Ovary (tissue), 7 donors: ENCODE measurements at regions not wholly inside any gene's neighbourhood (a gene's known extent, or its start where the extent isn't known, plus 50 kb on each side); places are given as distances from the start of the nearest gene placed in this dataset.

ENCODE experiments used
- DNase-seq, 5 donors: peaks; one replicate each; pipeline ENCODE4 v3.0.0-alpha.2; 2019 to 2020
- H3K27ac ChIP-seq, 2 donors: fragments of 200-600 bp; one replicate each; pipeline versions ENCODE4 v1.5.1 to v1.8.0; 2019 to 2022
- H3K27me3 ChIP-seq: fragments of 200-600 bp; one replicate; pipeline ENCODE4 v1.8.0; 2022
- H3K36me3 ChIP-seq: fragments of 200-600 bp; sonication (generic); one replicate; pipeline ENCODE4 v1.5.1; 2019
- H3K4me1 ChIP-seq: one replicate; pipeline ENCODE4 v1.8.1; 2013; ENCODE audit warnings: mild to moderate bottlenecking, moderate library complexity; ENCODE audit not compliant: insufficient read depth
- H3K4me3 ChIP-seq: fragments of 200-600 bp; sonication (generic); one replicate; pipeline ENCODE4 v1.5.1; 2017
- H3K9me3 ChIP-seq, 2 donors: fragments of 200-600 bp in 1 of 2; sonication (generic) in 1 of 2; one replicate each; pipeline versions ENCODE4 v1.5.1 to v1.8.1; 2013 to 2019; ENCODE audit warnings: mild to moderate bottlenecking in 1 of 2, moderate library complexity in 1 of 2
- CTCF ChIP-seq, 3 donors: fragments of 450-650 bp in 2 of 3; fragments of 200-600 bp in 1 of 3; IDR thresholded peaks; one replicate each; pipeline versions ENCODE4 v1.5.1 to v1.8.0; 2016 to 2022; ENCODE audit warnings: antibody characterized with exemption in 3 of 3, mild to moderate bottlenecking in 1 of 3
- EP300 ChIP-seq: sonication (generic); formaldehyde crosslinking; IDR thresholded peaks from one replicate; pipeline ENCODE4 v1.6.1; 2017; ENCODE audit warnings: antibody characterized with exemption
- POLR2A ChIP-seq: fragments of 450-650 bp; IDR thresholded peaks from one replicate; pipeline ENCODE4 v1.6.1; 2017; ENCODE audit warnings: antibody characterized with exemption, mild to moderate bottlenecking, moderate library complexity
- WGBS, 3 donors: extraction: QIAGEN DNeasy Blood & Tissue Kit in 1 of 3; methylation state at CpG; one replicate each; pipeline versions ENCODE4 v1.1.5 to v1.1.7; 2013 to 2017; 5-methylcytosine and 5-hydroxymethylcytosine counted together
- intact Hi-C, 4 donors: fragments of 100-400 bp; cut with DNase I; formaldehyde crosslinking; loops; one replicate each; pipeline versions ENCODE4 v1.11.0 to v1.15.1; 2022 to 2023
- donor health status: DM: no; HTN: no; CAD: no; lungs with moderate emphysema.
- donor health status: DM: no; HTN: no; CAD: no.
- donor health status: Bipolar disorder and iron deficiency.
- donor health status: DM: no; HTN: no; CAD: no.
- donor health status: DM: yes; HTN: yes; CAD: no.

- H3K4me1 ChIP-seq = peaks cover 2% of the 10 kb centered on the region
- H3K36me3 ChIP-seq = no peaks in the 10 kb centered on the region
- no peaks in the 10 kb centered on the region for H3K9me3 ChIP-seq
- no peak overlapping the region for H3K4me3 ChIP-seq
- no peaks in the 10 kb centered on the region for H3K27me3 ChIP-seq
- TF ChIP-seq EP300 (no peak), POLR2A (no peak), CTCF (IDR thresholded peaks at IDR 0.05) (no peak)
- no peak for DNase-seq
- no peak overlapping the region for H3K27ac ChIP-seq
- WGBS, 3 donors = 65 to 69% (median 69%) methylated on average over 9 of the region's 9 CpGs
- intact Hi-C loops = no loop called here
Measured at GRCh38 chr12:115338566-115339294, 654.8 kb upstream of the TBX3 start.

GRCh38 chr12:115337693-115338543 lies 653.9 kb upstream of the TBX3 start:
- intact Hi-C loops = no loop called here
- TF ChIP-seq EP300 (no peak), CTCF (IDR thresholded peaks at IDR 0.05) (no peak), POLR2A (no peak)
- Histone ChIP-seq H3K9me3 (no peaks in the 10 kb centered on the region), H3K36me3 (no peaks in the 10 kb centered on the region), H3K27ac (no peak overlapping the region), H3K27me3 (no peaks in the 10 kb centered on the region), H3K4me1 (peaks cover 2% of the 10 kb centered on the region), H3K4me3 (no peak overlapping the region)
- WGBS, 3 donors = 74 to 77% (median 76%) methylated on average over 12 of the region's 12 CpGs
- peak in 1 of 5 donors; percentile 31 for DNase-seq

- WGBS, 3 donors = 85 to 94% (median 90%) methylated on average over 3 of the region's 3 CpGs
- Histone ChIP-seq H3K27me3 (no peaks in the 10 kb centered on the region), H3K4me3 (no peak overlapping the region), H3K36me3 (no peaks in the 10 kb centered on the region), H3K27ac (no peak overlapping the region), H3K4me1 (peaks cover 1% of the 10 kb centered on the region), H3K9me3 (no peaks in the 10 kb centered on the region)
- no peak for TF ChIP-seq CTCF (IDR thresholded peaks at IDR 0.05)
- no peak for TF ChIP-seq POLR2A
- no peak for TF ChIP-seq EP300
- intact Hi-C loops = no loop called here
- DNase-seq = no peak
Measured at GRCh38 chr12:115336506-115336905, 652.5 kb upstream of the TBX3 start.

- no peak overlapping the region for H3K27ac ChIP-seq
- TF ChIP-seq EP300 (no peak), POLR2A (no peak), CTCF (IDR thresholded peaks at IDR 0.05) (no peak)
Measured at GRCh38 chr12:115335594-115335993, 651.6 kb upstream of the TBX3 start.

More at GRCh38 chr12:115335594-115335993, 651.6 kb upstream of the TBX3 start:
- no peaks in the 10 kb centered on the region for H3K36me3 ChIP-seq
- intact Hi-C loops = no loop called here
- H3K4me1 ChIP-seq = no peaks in the 10 kb centered on the region
- H3K9me3 ChIP-seq = no peaks in the 10 kb centered on the region
- DNase-seq = no peak
- WGBS, 3 donors = 83 to 89% (median 89%) methylated on average over 9 of the region's 9 CpGs
- H3K4me3 ChIP-seq = no peak overlapping the region
- H3K27me3 ChIP-seq = no peaks in the 10 kb centered on the region
